ENCODE measurements at regions not wholly inside any gene's neighbourhood (a gene's known extent, or its start where the extent isn't known, plus 50 kb on each side); places are given as distances from the start of the nearest gene placed in this dataset.

DNA sequence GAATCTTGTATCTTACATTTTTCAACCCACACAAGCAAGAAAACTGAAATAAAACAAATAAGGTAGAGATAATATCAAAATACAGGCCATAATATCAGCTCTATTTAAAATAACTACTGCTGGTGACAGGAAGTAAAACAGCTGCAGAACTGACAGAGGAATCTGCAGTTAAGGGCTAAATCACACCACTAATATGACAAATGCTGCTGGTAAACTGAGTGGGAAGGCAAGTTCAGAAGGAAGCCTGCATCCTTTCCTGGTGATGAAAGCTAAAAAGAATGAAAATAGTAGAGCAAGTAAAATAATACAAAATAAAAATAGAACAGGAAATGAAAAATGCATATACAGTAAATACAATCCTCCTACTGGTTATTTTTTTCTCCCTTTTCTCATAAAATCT lies 1293.7 kb upstream of the C9orf72 start:
- TF ChIP-seq, protein P1, sequence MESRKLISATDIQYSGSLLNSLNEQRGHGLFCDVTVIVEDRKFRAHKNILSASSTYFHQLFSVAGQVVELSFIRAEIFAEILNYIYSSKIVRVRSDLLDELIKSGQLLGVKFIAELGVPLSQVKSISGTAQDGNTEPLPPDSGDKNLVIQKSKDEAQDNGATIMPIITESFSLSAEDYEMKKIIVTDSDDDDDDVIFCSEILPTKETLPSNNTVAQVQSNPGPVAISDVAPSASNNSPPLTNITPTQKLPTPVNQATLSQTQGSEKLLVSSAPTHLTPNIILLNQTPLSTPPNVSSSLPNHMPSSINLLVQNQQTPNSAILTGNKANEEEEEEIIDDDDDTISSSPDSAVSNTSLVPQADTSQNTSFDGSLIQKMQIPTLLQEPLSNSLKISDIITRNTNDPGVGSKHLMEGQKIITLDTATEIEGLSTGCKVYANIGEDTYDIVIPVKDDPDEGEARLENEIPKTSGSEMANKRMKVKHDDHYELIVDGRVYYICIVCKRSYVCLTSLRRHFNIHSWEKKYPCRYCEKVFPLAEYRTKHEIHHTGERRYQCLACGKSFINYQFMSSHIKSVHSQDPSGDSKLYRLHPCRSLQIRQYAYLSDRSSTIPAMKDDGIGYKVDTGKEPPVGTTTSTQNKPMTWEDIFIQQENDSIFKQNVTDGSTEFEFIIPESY (IDR thresholded peaks at IDR 0.05; ENCODE audit: extremely low read depth, insufficient replicate concordance, low read length), result no peak
- TF ChIP-seq EZH2phosphoT487 (IDR thresholded peaks at IDR 0.05; ENCODE audit: borderline replicate concordance) (no peak), SRF (IDR thresholded peaks at IDR 0.05; ENCODE audit: low read depth) (no peak), EZH2 (IDR thresholded peaks at IDR 0.05) (no peak), POLR2AphosphoS5 (IDR thresholded peaks at IDR 0.05; ENCODE audit: low read depth, low read length) (no peak), POLR2A (IDR thresholded peaks at IDR 0.05; ENCODE audit: borderline replicate concordance, extremely low read depth, insufficient read depth, insufficient read length) (no peak), RAD21 (IDR thresholded peaks at IDR 0.05; ENCODE audit: low read depth) (no peak), EGR1 (IDR thresholded peaks at IDR 0.05; ENCODE audit: low read depth) (no peak), SP1 (IDR thresholded peaks at IDR 0.05; ENCODE audit: low read depth) (no peak), JUND (IDR thresholded peaks at IDR 0.05) (no peak), ZNF274 (IDR thresholded peaks at IDR 0.05; ENCODE audit: low read depth, low read length) (no peak)
- TF ChIP-seq, protein P2, sequence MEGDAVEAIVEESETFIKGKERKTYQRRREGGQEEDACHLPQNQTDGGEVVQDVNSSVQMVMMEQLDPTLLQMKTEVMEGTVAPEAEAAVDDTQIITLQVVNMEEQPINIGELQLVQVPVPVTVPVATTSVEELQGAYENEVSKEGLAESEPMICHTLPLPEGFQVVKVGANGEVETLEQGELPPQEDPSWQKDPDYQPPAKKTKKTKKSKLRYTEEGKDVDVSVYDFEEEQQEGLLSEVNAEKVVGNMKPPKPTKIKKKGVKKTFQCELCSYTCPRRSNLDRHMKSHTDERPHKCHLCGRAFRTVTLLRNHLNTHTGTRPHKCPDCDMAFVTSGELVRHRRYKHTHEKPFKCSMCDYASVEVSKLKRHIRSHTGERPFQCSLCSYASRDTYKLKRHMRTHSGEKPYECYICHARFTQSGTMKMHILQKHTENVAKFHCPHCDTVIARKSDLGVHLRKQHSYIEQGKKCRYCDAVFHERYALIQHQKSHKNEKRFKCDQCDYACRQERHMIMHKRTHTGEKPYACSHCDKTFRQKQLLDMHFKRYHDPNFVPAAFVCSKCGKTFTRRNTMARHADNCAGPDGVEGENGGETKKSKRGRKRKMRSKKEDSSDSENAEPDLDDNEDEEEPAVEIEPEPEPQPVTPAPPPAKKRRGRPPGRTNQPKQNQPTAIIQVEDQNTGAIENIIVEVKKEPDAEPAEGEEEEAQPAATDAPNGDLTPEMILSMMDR (IDR thresholded peaks at IDR 0.05 in 2 of 3, conservative IDR thresholded peaks at IDR 0.05 in 1 of 3; ENCODE audit: borderline replicate concordance in 1 of 3, insufficient read depth in 1 of 3, low read depth in 2 of 3, low read length in 2 of 3), result no peak
- TF ChIP-seq, protein P3, sequence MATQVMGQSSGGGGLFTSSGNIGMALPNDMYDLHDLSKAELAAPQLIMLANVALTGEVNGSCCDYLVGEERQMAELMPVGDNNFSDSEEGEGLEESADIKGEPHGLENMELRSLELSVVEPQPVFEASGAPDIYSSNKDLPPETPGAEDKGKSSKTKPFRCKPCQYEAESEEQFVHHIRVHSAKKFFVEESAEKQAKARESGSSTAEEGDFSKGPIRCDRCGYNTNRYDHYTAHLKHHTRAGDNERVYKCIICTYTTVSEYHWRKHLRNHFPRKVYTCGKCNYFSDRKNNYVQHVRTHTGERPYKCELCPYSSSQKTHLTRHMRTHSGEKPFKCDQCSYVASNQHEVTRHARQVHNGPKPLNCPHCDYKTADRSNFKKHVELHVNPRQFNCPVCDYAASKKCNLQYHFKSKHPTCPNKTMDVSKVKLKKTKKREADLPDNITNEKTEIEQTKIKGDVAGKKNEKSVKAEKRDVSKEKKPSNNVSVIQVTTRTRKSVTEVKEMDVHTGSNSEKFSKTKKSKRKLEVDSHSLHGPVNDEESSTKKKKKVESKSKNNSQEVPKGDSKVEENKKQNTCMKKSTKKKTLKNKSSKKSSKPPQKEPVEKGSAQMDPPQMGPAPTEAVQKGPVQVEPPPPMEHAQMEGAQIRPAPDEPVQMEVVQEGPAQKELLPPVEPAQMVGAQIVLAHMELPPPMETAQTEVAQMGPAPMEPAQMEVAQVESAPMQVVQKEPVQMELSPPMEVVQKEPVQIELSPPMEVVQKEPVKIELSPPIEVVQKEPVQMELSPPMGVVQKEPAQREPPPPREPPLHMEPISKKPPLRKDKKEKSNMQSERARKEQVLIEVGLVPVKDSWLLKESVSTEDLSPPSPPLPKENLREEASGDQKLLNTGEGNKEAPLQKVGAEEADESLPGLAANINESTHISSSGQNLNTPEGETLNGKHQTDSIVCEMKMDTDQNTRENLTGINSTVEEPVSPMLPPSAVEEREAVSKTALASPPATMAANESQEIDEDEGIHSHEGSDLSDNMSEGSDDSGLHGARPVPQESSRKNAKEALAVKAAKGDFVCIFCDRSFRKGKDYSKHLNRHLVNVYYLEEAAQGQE (IDR thresholded peaks at IDR 0.05; ENCODE audit: low read depth), result no peak
- TF ChIP-seq, protein P4, sequence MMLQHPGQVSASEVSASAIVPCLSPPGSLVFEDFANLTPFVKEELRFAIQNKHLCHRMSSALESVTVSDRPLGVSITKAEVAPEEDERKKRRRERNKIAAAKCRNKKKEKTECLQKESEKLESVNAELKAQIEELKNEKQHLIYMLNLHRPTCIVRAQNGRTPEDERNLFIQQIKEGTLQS (IDR thresholded peaks at IDR 0.05), result no peak
